Uterus (tissue), 2 donors: ENCODE measurements at regions not wholly inside any gene's neighbourhood (a gene's known extent, or its start where the extent isn't known, plus 50 kb on each side); places are given as distances from the start of the nearest gene placed in this dataset.

ENCODE experiments used
- POLR2A ChIP-seq, 2 donors: fragments of 450-650 bp; IDR thresholded peaks; one replicate each; pipeline ENCODE4 v1.6.1; 2016; ENCODE audit warnings: antibody characterized with exemption in 2 of 2, mild to moderate bottlenecking in 1 of 2, moderate library complexity in 1 of 2
- TF ChIP-seq, protein P1 (sequence below), 4 experiments: fragments of 200-600 bp in 2 of 4; fragments of 450-650 bp in 2 of 4; sonication (generic) in 2 of 4; IDR thresholded peaks; one replicate each; pipeline ENCODE4 v1.5.1; 2016 to 2019; ENCODE audit warnings: antibody characterized with exemption in 4 of 4, mild to moderate bottlenecking in 2 of 4, moderate library complexity in 1 of 4

DNA sequence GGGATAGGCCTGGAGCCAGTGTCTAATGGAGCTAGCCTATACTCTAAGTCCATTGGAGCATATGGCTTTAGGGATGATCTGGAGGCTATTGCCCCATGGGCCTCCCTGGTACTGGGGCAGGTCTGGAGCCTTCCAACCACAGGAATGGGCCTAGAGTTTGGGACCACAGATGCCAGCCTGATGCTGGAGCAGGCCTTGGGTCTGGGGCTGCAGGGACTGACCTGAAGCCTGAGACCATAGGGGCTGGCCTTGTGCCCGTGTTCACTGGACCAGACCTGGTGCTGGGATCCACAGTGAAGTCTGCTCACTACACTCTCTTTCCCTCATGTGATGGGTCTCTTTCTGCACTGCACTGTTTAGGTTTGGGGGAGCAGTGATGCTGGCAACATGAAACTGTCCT lies 95.0 kb downstream of the KLHL28 start:
- TF ChIP-seq, protein P1, sequence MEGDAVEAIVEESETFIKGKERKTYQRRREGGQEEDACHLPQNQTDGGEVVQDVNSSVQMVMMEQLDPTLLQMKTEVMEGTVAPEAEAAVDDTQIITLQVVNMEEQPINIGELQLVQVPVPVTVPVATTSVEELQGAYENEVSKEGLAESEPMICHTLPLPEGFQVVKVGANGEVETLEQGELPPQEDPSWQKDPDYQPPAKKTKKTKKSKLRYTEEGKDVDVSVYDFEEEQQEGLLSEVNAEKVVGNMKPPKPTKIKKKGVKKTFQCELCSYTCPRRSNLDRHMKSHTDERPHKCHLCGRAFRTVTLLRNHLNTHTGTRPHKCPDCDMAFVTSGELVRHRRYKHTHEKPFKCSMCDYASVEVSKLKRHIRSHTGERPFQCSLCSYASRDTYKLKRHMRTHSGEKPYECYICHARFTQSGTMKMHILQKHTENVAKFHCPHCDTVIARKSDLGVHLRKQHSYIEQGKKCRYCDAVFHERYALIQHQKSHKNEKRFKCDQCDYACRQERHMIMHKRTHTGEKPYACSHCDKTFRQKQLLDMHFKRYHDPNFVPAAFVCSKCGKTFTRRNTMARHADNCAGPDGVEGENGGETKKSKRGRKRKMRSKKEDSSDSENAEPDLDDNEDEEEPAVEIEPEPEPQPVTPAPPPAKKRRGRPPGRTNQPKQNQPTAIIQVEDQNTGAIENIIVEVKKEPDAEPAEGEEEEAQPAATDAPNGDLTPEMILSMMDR (IDR thresholded peaks at IDR 0.05) = no peak
- no peak for TF ChIP-seq POLR2A (IDR thresholded peaks at IDR 0.05)
